GM23338 (cell line): ENCODE measurements at regions not wholly inside any gene's neighbourhood (a gene's known extent, or its start where the extent isn't known, plus 50 kb on each side); places are given as distances from the start of the nearest gene placed in this dataset.

Source experiments
- ATAC-seq: fragments of 200-7000 bp; cut with Tn5 transposase; 3 replicates; pipeline ENCODE4 v1.9.1; 2020
- DNase-seq: peaks from one replicate; pipeline ENCODE4 v3.0.0-alpha.2; 2015; ENCODE audit warnings: low spot score
- H2AFZ ChIP-seq: fragments of 200-600 bp; sonication (generic); 2 replicates; pipeline ENCODE4 v1.8.0; 2016; ENCODE audit warnings: antibody characterized with exemption, mild to moderate bottlenecking, moderate library complexity
- H3F3A ChIP-seq: fragments of 200-600 bp; sonication (generic); replicated peaks from 2 replicates; pipeline ENCODE4 v1.8.0; 2017; ENCODE audit warnings: antibody characterized with exemption, mixed run types, low read depth
- H3K27ac ChIP-seq: fragments of 200-600 bp; sonication (generic); 2 replicates; pipeline ENCODE4 v1.6.1; 2016; ENCODE audit warnings: low read depth
- H3K27me3 ChIP-seq: fragments of 200-600 bp; sonication (generic); 2 replicates; pipeline ENCODE4 v1.8.0; 2016; ENCODE audit warnings: mild to moderate bottlenecking, mixed run types, moderate library complexity; ENCODE audit not compliant: insufficient read depth
- H3K36me3 ChIP-seq: fragments of 200-600 bp; sonication (generic); 2 replicates; pipeline ENCODE4 v1.8.0; 2016; ENCODE audit warnings: mild to moderate bottlenecking; ENCODE audit not compliant: insufficient read depth
- H3K4me1 ChIP-seq: fragments of 200-600 bp; sonication (generic); 2 replicates; pipeline ENCODE4 v1.8.0; 2016; ENCODE audit warnings: mild to moderate bottlenecking, moderate library complexity; ENCODE audit not compliant: insufficient read depth
- H3K4me2 ChIP-seq: fragments of 200-600 bp; sonication (generic); 2 replicates; pipeline ENCODE4 v1.7.1; 2017; ENCODE audit warnings: mixed run types
- H3K4me3 ChIP-seq: fragments of 200-600 bp; sonication (generic); 2 replicates; pipeline ENCODE4 v1.6.1; 2016; ENCODE audit warnings: mixed run types
- H3K79me2 ChIP-seq: fragments of 200-600 bp; sonication (generic); replicated peaks from 2 replicates; pipeline ENCODE4 v1.8.0; 2017; ENCODE audit warnings: mild to moderate bottlenecking; ENCODE audit not compliant: insufficient read depth
- H3K9me2 ChIP-seq: fragments of 200-600 bp; sonication (generic); 2 replicates; pipeline ENCODE4 v1.8.0; 2017; ENCODE audit not compliant: insufficient read depth
- H4K20me1 ChIP-seq: fragments of 200-600 bp; sonication (generic); replicated peaks from 2 replicates; pipeline ENCODE4 v1.8.0; 2017; ENCODE audit warnings: mild to moderate bottlenecking; ENCODE audit not compliant: insufficient read depth
- H3K27ac Mint-ChIP-seq: 2 replicates; pipeline ENCODE4 v1.8.0; 2020; ENCODE audit warnings: inconsistent platforms, mild to moderate bottlenecking, moderate library complexity, mixed read lengths
- H3K27me3 Mint-ChIP-seq: 3 replicates; pipeline ENCODE4 v1.8.0; 2022; ENCODE audit warnings: low read depth, mild to moderate bottlenecking, moderate library complexity, mixed read lengths, inconsistent platforms; ENCODE audit not compliant: insufficient read depth, poor library complexity
- H3K36me3 Mint-ChIP-seq: 3 replicates; pipeline ENCODE4 v1.8.0; 2021; ENCODE audit warnings: low read depth, mild to moderate bottlenecking, inconsistent platforms, moderate library complexity, mixed read lengths
- H3K4me1 Mint-ChIP-seq: 3 replicates; pipeline ENCODE4 v1.8.0; 2020; ENCODE audit warnings: mild to moderate bottlenecking, inconsistent platforms, mixed read lengths
- H3K4me3 Mint-ChIP-seq: 3 replicates; pipeline ENCODE4 v1.8.0; 2021; ENCODE audit warnings: moderate library complexity, mild to moderate bottlenecking, inconsistent platforms, mixed read lengths
- H3K9me3 Mint-ChIP-seq: 3 replicates; pipeline ENCODE4 v1.8.0; 2020; ENCODE audit warnings: moderate library complexity, mild to moderate bottlenecking, inconsistent platforms, mixed read lengths
- CREB1 ChIP-seq: fragments of 250-450 bp; sonication (Bioruptor Pico); IDR thresholded peaks from 2 replicates; pipeline ENCODE4 v1.5.0; 2020; ENCODE audit warnings: low read depth, mild to moderate bottlenecking, moderate library complexity
- EZH2 ChIP-seq: fragments of 200-600 bp; sonication (generic); IDR thresholded peaks from one replicate; pipeline ENCODE4 v1.8.0; 2017; ENCODE audit warnings: antibody characterized with exemption, mild to moderate bottlenecking, low read depth; ENCODE audit not compliant: unreplicated experiment
- EZH2phosphoT487 ChIP-seq: fragments of 200-600 bp; sonication (generic); IDR thresholded peaks from one replicate; pipeline ENCODE4 v1.8.1; 2018; ENCODE audit warnings: antibody characterized with exemption; ENCODE audit not compliant: unreplicated experiment
- JUNB ChIP-seq: IDR thresholded peaks from one replicate; pipeline ENCODE4 v1.6.1; 2016; ENCODE audit warnings: antibody characterized with exemption; ENCODE audit not compliant: unreplicated experiment
- NANOG ChIP-seq: IDR thresholded peaks from 2 replicates; pipeline ENCODE4 v1.6.1; 2016; ENCODE audit warnings: antibody characterized with exemption, borderline replicate concordance
- STAT1 ChIP-seq: IDR thresholded peaks from one replicate; pipeline ENCODE4 v1.6.1; 2016; ENCODE audit warnings: antibody characterized with exemption; ENCODE audit not compliant: unreplicated experiment
- TF ChIP-seq, protein P1 (sequence below): fragments of 250-450 bp; sonication (Bioruptor Pico); IDR thresholded peaks from 2 replicates; pipeline ENCODE4 v1.5.0; 2020; ENCODE audit warnings: mild to moderate bottlenecking, moderate library complexity

DNA sequence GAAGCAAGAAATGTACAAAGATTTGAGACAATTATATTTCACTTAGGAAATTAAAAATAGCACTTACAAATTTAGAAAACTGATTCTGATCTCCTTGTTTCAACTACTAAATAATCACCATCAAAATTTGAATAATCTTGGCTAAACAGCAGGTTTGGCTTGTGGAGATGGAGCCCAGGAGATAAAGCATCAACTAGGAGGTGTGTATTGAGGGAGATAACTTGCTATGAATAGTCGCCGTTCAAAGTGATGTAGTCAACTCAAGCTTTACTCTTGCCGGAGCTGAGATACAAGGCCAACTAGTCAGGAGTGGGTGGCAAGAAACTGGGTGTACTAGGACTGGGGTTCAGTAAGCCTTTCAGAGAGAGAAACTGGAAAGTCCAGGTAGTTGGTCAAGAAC, 117.7 kb downstream of the TRMT11 start:
- H3K27me3 Mint-ChIP-seq = no peaks in the 10 kb centered on the region
- H3K9me3 Mint-ChIP-seq = no peaks in the 10 kb centered on the region

GRCh38 chr6:126107475-126108166, 121.3 kb downstream of the TRMT11 start:
- Histone ChIP-seq H4K20me1 (no peaks in the 10 kb centered on the region), H3K4me3 (peak overlapping the region; percentile 6; the same call in 1 of the 2 replicates), H3K36me3 (peaks cover 5% of the 10 kb centered on the region; the same call in 1 of the 2 replicates), H3K4me2 (peak overlapping the region; percentile 31), H3K27me3 (no peaks in the 10 kb centered on the region), H3K4me1 (peaks cover 22% of the 10 kb centered on the region), H2AFZ (no peak overlapping the region), H3F3A (no peaks in the 10 kb centered on the region), H3K9me2 (peaks cover 7% of the 10 kb centered on the region; the same call in 1 of the 2 replicates), H3K27ac (peak overlapping the region; percentile 36), H3K79me2 (no peaks in the 10 kb centered on the region)
- Mint-ChIP-seq H3K36me3 (peaks cover 9% of the 10 kb centered on the region; the same call in 2 of the 3 replicates), H3K9me3 (no peaks in the 10 kb centered on the region), H3K4me3 (no peak overlapping the region; the same call in 2 of the 3 replicates), H3K4me1 (peaks cover 18% of the 10 kb centered on the region), H3K27ac (peak overlapping the region; percentile 34), H3K27me3 (no peaks in the 10 kb centered on the region)
- DNase-seq (peak; percentile 66), ATAC-seq (peak; percentile 90)
- TF ChIP-seq, protein P1, sequence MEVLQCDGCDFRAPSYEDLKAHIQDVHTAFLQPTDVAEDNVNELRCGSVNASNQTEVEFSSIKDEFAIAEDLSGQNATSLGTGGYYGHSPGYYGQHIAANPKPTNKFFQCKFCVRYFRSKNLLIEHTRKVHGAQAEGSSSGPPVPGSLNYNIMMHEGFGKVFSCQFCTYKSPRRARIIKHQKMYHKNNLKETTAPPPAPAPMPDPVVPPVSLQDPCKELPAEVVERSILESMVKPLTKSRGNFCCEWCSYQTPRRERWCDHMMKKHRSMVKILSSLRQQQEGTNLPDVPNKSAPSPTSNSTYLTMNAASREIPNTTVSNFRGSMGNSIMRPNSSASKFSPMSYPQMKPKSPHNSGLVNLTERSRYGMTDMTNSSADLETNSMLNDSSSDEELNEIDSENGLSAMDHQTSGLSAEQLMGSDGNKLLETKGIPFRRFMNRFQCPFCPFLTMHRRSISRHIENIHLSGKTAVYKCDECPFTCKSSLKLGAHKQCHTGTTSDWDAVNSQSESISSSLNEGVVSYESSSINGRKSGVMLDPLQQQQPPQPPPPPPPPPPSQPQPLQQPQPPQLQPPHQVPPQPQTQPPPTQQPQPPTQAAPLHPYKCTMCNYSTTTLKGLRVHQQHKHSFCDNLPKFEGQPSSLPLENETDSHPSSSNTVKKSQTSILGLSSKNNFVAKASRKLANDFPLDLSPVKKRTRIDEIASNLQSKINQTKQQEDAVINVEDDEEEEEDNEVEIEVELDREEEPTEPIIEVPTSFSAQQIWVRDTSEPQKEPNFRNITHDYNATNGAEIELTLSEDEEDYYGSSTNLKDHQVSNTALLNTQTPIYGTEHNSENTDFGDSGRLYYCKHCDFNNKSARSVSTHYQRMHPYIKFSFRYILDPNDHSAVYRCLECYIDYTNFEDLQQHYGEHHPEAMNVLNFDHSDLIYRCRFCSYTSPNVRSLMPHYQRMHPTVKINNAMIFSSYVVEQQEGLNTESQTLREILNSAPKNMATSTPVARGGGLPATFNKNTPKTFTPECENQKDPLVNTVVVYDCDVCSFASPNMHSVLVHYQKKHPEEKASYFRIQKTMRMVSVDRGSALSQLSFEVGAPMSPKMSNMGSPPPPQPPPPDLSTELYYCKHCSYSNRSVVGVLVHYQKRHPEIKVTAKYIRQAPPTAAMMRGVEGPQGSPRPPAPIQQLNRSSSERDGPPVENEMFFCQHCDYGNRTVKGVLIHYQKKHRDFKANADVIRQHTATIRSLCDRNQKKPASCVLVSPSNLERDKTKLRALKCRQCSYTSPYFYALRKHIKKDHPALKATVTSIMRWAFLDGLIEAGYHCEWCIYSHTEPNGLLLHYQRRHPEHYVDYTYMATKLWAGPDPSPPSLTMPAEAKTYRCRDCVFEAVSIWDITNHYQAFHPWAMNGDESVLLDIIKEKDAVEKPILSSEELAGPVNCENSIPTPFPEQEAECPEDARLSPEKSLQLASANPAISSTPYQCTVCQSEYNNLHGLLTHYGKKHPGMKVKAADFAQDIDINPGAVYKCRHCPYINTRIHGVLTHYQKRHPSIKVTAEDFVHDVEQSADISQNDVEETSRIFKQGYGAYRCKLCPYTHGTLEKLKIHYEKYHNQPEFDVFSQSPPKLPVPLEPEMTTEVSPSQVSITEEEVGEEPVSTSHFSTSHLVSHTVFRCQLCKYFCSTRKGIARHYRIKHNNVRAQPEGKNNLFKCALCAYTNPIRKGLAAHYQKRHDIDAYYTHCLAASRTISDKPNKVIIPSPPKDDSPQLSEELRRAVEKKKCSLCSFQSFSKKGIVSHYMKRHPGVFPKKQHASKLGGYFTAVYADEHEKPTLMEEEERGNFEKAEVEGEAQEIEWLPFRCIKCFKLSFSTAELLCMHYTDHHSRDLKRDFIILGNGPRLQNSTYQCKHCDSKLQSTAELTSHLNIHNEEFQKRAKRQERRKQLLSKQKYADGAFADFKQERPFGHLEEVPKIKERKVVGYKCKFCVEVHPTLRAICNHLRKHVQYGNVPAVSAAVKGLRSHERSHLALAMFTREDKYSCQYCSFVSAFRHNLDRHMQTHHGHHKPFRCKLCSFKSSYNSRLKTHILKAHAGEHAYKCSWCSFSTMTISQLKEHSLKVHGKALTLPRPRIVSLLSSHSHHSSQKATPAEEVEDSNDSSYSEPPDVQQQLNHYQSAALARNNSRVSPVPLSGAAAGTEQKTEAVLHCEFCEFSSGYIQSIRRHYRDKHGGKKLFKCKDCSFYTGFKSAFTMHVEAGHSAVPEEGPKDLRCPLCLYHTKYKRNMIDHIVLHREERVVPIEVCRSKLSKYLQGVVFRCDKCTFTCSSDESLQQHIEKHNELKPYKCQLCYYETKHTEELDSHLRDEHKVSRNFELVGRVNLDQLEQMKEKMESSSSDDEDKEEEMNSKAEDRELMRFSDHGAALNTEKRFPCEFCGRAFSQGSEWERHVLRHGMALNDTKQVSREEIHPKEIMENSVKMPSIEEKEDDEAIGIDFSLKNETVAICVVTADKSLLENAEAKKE (CRISPR knock-in tag) = no peak
- peak; percentile 32; the same call in 1 of the 2 replicates for TF ChIP-seq NANOG

More for the DNA sequence above, 117.7 kb downstream of the TRMT11 start:
- Histone ChIP-seq H4K20me1 (no peaks in the 10 kb centered on the region), H2AFZ (no peak overlapping the region), H3K27me3 (no peaks in the 10 kb centered on the region), H3K4me1 (peaks cover 33% of the 10 kb centered on the region), H3K4me3 (no peak overlapping the region), H3K27ac (no peak overlapping the region), H3K9me2 (peaks cover 7% of the 10 kb centered on the region; the same call in 1 of the 2 replicates), H3K79me2 (no peaks in the 10 kb centered on the region), H3K36me3 (peaks cover 5% of the 10 kb centered on the region; the same call in 1 of the 2 replicates), H3K4me2 (no peak overlapping the region), H3F3A (no peaks in the 10 kb centered on the region)
- H3K4me1 Mint-ChIP-seq = peaks cover 27% of the 10 kb centered on the region
- ATAC-seq = no peak
- H3K36me3 Mint-ChIP-seq = peaks cover 16% of the 10 kb centered on the region; the same call in 2 of the 3 replicates
- H3K4me3 Mint-ChIP-seq = no peak overlapping the region
- no peak overlapping the region for H3K27ac Mint-ChIP-seq
- DNase-seq = no peak
- TF ChIP-seq STAT1 (no peak), EZH2 (no peak), CREB1 (CRISPR knock-in tag) (no peak), EZH2phosphoT487 (no peak), JUNB (no peak)
